ENCODE measurements at regions not wholly inside any gene's neighbourhood (a gene's known extent, or its start where the extent isn't known, plus 50 kb on each side); places are given as distances from the start of the nearest gene placed in this dataset.
A peak's percentile ranks its signal among the peaks of the same experiment; 100 is the strongest.

DNA sequence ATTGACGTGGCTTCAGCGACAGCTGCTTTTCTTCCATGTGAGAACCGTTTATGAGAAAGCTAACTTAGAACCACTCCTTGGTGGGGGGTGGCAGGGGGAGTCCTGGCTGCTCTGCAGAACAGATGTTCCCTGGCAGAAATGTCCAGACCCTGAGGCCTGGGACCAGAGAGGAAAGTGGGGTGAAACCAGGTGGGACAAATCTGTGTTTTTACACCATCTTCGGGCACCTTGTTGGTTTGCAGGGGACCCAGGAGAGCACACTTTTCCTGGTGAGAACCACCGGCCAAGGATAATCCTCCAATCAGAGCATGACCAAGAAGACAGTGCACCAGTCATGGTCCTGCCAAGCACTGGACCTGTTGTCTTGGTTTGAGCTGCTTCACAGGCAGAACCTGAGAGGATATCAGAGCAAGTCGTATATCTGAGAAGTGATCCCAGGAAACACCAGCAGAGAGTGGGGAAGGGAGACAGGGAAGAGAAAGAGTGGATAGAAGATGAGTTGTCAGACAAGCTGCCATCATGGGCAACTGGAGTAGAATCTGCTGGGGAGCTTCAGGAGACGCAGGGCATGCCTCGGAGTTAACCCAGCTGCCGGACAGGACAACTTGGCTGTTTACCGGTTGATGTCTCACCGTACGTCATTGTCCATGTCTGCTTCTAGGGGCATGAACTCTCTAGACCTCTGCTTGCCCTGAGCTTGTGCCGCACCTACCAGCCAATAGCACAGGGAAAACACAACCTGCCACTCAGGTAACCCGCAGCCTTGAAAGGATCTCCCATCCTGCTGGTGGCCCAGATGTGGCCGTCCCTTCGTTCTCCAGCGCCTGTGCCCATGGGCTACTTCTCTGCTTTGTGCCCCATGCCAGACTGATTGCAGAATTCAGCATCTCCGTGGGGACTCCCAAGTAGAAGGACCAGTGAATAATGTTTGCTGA lies 178.4 kb upstream of the MVB12B start:
- Histone ChIP-seq H3K4me3 (no peak overlapping the region), H3K27me3 (no peaks in the 10 kb centered on the region), H3K36me3 (no peaks in the 10 kb centered on the region), H3K27ac (no peak overlapping the region), H3K9me3 (no peaks in the 10 kb centered on the region), H3K4me1 (peaks cover 0 to 17% (median 0%) of the 10 kb centered on the region in 4 donors)
- TF ChIP-seq, protein P1, sequence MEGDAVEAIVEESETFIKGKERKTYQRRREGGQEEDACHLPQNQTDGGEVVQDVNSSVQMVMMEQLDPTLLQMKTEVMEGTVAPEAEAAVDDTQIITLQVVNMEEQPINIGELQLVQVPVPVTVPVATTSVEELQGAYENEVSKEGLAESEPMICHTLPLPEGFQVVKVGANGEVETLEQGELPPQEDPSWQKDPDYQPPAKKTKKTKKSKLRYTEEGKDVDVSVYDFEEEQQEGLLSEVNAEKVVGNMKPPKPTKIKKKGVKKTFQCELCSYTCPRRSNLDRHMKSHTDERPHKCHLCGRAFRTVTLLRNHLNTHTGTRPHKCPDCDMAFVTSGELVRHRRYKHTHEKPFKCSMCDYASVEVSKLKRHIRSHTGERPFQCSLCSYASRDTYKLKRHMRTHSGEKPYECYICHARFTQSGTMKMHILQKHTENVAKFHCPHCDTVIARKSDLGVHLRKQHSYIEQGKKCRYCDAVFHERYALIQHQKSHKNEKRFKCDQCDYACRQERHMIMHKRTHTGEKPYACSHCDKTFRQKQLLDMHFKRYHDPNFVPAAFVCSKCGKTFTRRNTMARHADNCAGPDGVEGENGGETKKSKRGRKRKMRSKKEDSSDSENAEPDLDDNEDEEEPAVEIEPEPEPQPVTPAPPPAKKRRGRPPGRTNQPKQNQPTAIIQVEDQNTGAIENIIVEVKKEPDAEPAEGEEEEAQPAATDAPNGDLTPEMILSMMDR (IDR thresholded peaks at IDR 0.05): no peak
- no peak for TF ChIP-seq POLR2A (IDR thresholded peaks at IDR 0.05)
- DNase-seq: peak in 1 of 3 donors; percentile 13

DNA sequence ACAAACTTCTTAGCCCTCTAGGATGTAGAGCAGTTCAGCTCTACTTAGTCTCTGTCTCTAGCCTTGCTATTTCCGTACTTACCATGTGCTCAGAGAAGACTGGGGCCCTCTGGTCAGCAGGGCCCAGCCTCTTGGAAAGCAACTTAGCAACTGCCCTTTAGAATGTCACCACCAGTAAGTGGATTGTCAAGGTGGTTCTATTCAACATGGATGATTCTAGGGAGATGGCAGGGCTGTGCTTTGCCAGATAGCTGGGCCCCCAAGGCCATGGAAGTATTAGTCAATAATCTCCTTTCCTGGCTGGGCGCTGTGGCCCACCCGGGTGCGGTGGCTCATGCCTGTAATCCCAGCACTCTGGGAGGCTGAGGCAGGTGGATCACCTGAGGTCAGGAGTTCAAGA lies 177.6 kb upstream of the MVB12B start:
- peak in 1 of 3 donors; percentile 2 for DNase-seq

GRCh38 chr9:126149661-126150060 lies 177.0 kb upstream of the MVB12B start:
- Histone ChIP-seq H3K4me3 (no peak overlapping the region), H3K9me3 (no peaks in the 10 kb centered on the region), H3K36me3 (no peaks in the 10 kb centered on the region), H3K4me1 (peaks cover 0 to 17% (median 0%) of the 10 kb centered on the region in 4 donors), H3K27me3 (no peaks in the 10 kb centered on the region), H3K27ac (no peak overlapping the region)
- TF ChIP-seq, protein P1 (IDR thresholded peaks at IDR 0.05): no peak
- DNase-seq: peak in 1 of 3 donors; percentile 12

More for the DNA sequence above, 177.6 kb upstream of the MVB12B start:
- no peak overlapping the region for H3K4me3 ChIP-seq
- peaks cover 0 to 17% (median 0%) of the 10 kb centered on the region in 4 donors for H3K4me1 ChIP-seq
- no peaks in the 10 kb centered on the region for H3K27me3 ChIP-seq
- TF ChIP-seq, protein P1 (IDR thresholded peaks at IDR 0.05): no peak
- no peak for TF ChIP-seq POLR2A (IDR thresholded peaks at IDR 0.05)
- H3K27ac ChIP-seq: no peak overlapping the region
- H3K9me3 ChIP-seq: no peaks in the 10 kb centered on the region
- no peaks in the 10 kb centered on the region for H3K36me3 ChIP-seq

GRCh38 chr9:126150411-126151030 lies 176.1 kb upstream of the MVB12B start:
- no peaks in the 10 kb centered on the region for H3K36me3 ChIP-seq

DNA sequence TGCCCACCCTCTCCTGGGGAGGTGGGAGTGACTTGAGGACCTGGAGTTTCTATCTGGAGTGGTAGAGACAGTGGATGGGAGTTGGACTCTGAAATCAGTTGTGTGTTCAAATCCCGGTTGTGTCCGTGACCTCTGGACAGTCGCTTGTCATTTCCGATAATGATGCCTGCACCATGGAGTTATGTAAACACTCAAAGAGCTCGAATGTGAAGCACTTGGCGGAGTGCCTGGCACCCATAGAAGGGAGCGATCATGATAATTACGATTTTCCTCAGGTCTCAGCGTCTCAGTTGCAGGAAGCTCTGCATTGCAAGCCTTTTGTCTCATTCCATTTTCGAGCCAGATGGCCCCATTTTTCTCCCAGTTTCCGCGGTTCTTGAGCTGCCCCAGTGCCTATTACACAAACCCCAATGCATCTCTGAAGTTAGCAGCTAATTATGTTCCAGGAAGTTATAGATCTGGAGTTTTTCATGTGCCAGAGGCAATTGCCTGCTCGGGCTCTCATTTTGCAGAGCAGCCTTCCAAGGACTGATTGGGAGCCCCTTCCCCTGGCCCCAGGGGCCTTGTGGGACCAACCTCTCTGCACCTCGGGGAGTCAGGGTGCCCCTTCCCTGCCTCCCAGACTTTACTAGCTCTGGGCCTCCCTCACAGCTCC lies 175.5 kb upstream of the MVB12B start:
- TF ChIP-seq POLR2A (IDR thresholded peaks at IDR 0.05): no peak
- TF ChIP-seq, protein P1 (IDR thresholded peaks at IDR 0.05): no peak
- H3K27me3 ChIP-seq: no peaks in the 10 kb centered on the region
- peaks cover 0 to 15% (median 0%) of the 10 kb centered on the region in 4 donors for H3K4me1 ChIP-seq
- H3K9me3 ChIP-seq: no peaks in the 10 kb centered on the region
- peak overlapping the region in 1 of 4 donors; percentile 1 for H3K4me3 ChIP-seq
- peak in 1 of 3 donors; percentile 49 for DNase-seq
- no peaks in the 10 kb centered on the region for H3K36me3 ChIP-seq
- H3K27ac ChIP-seq: peak overlapping the region in 1 of 4 donors; percentile 45

More at GRCh38 chr9:126150411-126151030, 176.1 kb upstream of the MVB12B start:
- Histone ChIP-seq H3K4me3 (no peak overlapping the region), H3K27me3 (no peaks in the 10 kb centered on the region), H3K4me1 (peaks cover 0 to 17% (median 0%) of the 10 kb centered on the region in 4 donors), H3K27ac (no peak overlapping the region), H3K9me3 (no peaks in the 10 kb centered on the region)
- DNase-seq: peak in 1 of 3 donors; percentile 29
- TF ChIP-seq POLR2A (IDR thresholded peaks at IDR 0.05): no peak
- TF ChIP-seq, protein P1 (IDR thresholded peaks at IDR 0.05): no peak

All from Peyer's patch (tissue), 4 donors.